ENCODE measurements at regions not wholly inside any gene's neighbourhood (a gene's known extent, or its start where the extent isn't known, plus 50 kb on each side); places are given as distances from the start of the nearest gene placed in this dataset.
A peak's percentile ranks its signal among the peaks of the same experiment; 100 is the strongest.

- DNase-seq (ENCODE audit: low read depth in 2 of 2, low spot score in 1 of 2) = no peak
Observed at GRCh38 chr6:17047889-17048288, 54.0 kb upstream of the STMND1 start.

- DNase-seq (ENCODE audit: low read depth in 2 of 2, low spot score in 1 of 2) = no peak
Observed at GRCh38 chr6:17045581-17046322, 56.1 kb upstream of the STMND1 start.

DNA sequence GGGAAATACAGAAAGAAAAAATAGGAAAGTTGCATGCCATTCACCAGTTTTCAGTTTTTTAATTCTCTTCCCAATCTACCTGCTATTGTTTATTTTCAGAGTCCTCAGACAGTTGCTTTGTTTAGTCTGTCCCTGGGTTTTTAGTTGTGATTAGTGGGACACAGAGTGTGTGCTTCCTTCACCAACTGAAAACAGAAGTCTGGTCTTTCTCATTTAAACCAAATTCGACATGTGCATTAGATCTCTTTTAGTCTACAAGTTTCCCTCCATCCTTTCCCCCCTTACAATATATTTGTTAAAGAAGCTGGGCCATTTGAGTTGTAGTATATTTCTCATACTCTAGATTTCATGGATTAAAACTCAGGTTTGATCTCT, 58.7 kb upstream of the STMND1 start:
- DNase-seq (ENCODE audit: low read depth in 2 of 2, low spot score in 1 of 2) = no peak

DNA sequence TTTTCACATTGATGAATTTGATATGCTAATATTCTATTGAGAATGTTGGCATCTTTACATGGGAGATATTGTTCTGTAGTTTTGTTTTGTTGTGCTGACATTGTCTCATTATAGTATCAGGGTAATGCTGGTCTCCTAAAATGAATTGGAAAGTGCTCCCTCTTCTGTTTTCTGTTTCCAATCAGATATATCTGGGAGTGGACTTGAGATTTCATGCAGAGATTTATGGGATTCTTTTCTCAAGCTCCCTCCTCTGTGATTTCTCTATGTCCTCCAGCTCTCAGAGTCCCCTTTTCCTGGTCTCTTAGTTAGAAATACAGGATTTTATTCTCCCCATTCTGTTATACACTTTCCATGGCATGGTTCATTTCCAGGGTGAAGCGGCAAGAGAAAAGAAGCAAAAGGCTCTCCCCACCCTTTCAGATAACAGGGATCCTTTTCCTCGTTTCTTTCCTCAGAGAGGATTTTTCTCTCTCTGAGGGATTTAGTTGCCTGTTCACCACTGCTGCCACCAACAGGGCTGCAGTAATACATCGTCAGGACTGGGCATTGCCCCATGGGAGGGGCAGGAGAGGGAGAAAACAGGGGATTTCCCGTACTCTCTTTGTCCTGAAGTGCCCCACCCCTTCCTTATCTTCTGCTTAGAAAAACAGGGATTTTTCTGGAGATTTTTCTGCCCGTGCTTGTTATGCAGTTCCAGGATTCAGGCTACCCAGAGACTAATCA, 59.3 kb upstream of the STMND1 start:
- DNase-seq (ENCODE audit: low read depth in 2 of 2, low spot score in 1 of 2) = no peak

GRCh38 chr6:17039266-17039665, 62.6 kb upstream of the STMND1 start:
- DNase-seq (ENCODE audit: low read depth in 2 of 2, low spot score in 1 of 2) = no peak

DNA sequence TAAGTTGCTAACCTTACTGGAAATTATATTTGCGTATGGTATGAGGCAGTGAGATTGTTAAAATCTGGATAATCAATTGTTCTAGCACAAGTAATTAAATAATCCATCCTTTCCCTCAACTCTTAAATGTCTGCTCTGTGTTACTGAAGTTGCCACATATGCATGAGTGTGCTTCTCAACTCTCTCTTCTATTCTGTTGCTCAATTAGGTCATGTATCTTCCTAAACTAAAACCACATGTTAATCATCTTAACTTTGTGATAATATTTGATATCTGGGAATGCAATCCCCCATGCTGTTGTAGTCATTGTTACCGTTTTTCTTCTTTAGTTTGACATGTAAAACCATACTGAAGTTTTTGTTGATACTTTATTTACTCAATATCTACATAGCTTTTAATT, 63.5 kb upstream of the STMND1 start:
- DNase-seq (ENCODE audit: low read depth in 2 of 2, low spot score in 1 of 2) = no peak

DNA sequence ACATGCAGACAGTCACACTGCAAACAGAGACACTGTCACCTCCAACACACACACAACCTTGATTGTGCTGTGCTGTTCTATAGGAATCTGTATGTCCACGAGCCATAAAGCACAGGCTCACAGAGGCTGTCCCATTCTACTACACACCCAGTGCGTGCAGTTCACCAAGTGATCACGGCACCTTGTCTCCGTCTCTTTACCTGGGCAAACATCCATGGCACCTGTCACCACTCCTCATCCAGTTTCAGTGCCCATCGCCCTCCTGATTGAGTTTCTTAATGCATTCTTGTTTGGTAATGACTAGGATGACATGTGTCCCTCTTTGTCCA, 65.8 kb upstream of the STMND1 start:
- DNase-seq (ENCODE audit: low read depth in 2 of 2, low spot score in 1 of 2) = no peak

DNA sequence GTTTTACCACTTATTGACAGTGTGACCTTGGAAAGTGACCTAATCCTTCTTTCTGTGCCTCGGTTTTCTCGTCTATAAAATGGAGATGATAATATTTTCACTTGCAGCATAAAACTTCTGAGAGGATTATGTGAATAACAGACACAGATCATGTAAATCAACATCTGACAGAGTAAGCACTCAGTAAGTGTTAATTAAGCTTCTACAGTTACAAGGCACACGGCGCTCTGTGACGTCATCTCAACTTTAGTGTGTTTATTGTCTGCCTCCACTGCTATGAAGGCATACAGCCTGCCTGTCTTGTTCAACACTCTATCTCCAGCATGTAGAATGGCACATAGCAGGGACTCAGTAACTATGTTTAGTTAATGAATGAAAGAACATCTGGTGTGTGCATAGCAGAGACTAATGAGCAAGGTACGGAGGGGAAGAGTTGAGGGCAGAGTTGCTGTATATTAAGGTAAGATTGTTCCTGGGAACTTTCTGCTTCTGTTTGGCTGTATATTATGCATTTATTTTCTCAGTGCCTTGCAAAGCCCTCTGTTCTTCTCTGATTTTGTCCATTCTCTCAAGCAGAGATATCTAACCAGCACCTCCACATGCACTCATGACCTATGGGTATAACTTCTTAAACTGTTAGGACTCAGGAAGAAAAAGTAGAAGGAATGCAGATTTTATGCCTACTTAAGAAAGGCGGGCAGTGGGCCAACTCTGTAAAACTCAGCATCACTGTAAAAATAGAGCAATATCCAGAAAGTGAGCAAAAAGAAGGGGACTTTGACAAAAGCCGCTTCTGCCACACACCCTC, 66.4 kb upstream of the STMND1 start:
- no peak for DNase-seq (ENCODE audit: low read depth in 2 of 2, low spot score in 1 of 2)

- DNase-seq (ENCODE audit: low read depth in 2 of 2, low spot score in 1 of 2) = no peak
Observed at GRCh38 chr6:17033746-17034145, 68.1 kb upstream of the STMND1 start.

DNA sequence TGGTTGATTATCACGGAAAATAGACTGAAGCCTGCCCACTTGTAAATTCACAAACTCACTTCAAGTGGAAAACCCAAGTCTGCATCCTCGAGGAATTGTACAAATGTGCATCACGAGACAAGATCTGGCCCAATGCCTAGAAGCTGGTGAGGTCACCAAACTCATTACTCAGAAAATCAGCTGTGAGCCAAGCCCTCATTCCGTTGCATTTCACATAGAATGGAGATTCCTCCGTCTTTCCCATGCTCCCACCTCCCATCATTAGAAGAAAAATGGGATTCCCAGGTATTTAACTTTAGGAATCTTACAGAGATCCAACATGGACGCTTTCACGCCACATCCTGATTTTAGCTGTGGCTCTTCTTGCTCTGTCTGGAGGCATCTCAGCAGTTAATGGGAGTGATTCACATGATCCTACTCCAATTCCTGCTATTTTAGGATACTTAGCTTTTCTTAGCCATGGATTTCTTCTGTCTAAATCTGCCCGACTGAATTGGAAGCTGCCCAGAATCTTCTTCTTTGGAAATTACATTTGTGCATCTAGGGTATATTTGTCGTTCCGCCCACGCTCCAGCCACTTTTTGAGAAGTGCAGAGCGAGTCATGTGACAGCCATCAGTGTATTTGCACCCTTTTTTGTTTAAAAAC, 68.7 kb upstream of the STMND1 start:
- DNase-seq (ENCODE audit: low read depth in 2 of 2, low spot score in 1 of 2) = no peak

DNA sequence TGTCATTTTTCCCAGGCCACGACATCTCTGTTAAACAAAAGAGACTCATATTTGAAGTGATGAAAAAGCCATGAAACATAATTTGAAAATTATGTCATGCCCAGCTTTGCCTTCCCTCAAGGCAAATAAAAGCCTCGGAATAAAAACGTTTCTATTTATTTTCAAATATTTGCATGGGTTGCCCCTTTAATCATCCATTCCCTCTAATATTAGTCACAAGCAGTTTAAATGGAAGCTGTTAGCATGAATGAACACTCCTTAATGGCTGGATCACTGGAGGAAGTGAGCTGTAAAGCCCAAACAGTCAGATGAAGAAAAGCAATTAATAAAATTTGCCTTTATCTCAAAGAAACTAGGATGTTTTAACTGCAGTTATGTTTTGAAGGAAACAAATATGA, 69.3 kb upstream of the STMND1 start:
- DNase-seq (ENCODE audit: low read depth in 2 of 2, low spot score in 1 of 2) = no peak

- no peak for DNase-seq (ENCODE audit: low read depth in 2 of 2, low spot score in 1 of 2)
Observed at GRCh38 chr6:17031961-17032360, 69.9 kb upstream of the STMND1 start.

DNA sequence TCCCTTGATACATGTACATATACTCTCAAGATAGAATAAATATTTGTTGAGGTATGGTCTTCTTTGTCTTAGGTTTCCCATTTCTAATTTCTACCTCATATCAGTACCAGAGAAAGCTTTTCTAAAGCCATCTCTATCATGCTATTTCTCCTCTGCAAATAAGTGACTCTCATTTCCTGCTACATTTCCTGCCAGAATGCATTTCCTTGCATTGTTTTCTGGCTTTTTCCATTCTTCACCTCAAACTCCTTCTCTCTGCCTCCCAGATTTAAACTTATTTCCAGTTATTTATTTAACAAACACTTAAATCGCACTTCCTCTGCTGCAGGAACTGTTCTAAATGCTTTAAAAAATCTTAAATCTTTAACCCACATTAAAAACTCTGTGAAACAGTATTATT, 74.4 kb upstream of the STMND1 start:
- DNase-seq (ENCODE audit: low read depth in 2 of 2, low spot score in 1 of 2) = no peak

DNA sequence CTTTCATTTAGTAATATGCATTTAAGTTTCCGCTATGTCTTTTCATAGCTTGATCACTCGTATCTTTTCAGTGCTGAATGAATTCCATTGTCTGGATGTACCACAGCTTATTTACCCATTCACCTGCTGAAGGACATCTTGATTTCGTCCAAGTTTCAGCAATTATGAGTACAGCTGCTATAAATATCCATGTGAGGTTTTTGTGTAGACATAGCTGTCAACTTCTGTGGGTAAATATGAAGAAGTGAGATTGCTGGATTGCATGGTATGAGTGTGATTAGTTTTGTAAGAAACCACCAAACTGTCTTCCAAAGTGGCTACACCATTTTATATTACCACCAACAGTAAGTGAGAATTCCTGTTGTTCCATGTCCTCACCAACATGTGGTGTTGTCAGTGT, 79.2 kb upstream of the STMND1 start:
- DNase-seq (ENCODE audit: low read depth in 2 of 2, low spot score in 1 of 2) = no peak

- no peak for DNase-seq (ENCODE audit: low read depth in 2 of 2, low spot score in 1 of 2)
Observed at GRCh38 chr6:17021539-17021889, 80.3 kb upstream of the STMND1 start.

DNA sequence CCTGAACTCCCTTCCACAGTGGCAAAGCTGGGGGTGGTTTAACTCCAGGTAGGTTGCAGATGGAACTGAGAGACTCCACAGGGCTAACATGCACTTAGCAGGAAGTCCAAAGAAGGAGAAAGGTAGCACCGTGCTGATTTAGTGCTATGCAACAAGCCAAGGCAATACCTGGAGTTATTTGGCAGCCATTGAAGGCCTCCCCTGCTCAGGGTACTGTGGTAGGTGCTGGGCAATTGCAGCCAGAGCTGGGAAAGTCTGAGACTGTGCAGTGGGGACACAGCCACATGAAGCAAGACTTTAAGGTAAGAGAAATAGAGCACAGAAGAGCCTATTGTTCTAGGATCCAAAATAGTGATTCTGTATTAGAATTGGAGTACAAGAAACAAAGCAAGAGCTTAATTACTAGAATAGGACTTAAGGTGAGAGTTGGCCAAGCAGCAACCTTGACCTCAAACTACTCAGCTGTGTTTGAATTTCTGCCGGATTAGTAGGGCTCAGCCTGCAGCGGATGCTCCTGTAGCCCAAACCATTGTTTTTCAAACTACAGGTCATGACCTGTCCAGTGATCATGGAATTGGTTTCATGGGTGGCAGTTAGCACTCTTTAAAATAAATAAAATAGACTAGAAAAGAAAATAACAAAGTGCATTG, 80.8 kb upstream of the STMND1 start:
- DNase-seq (ENCODE audit: low read depth in 2 of 2, low spot score in 1 of 2) = no peak

GRCh38 chr6:17018425-17018824, 83.4 kb upstream of the STMND1 start:
- DNase-seq (ENCODE audit: low read depth in 2 of 2, low spot score in 1 of 2) = no peak

DNA sequence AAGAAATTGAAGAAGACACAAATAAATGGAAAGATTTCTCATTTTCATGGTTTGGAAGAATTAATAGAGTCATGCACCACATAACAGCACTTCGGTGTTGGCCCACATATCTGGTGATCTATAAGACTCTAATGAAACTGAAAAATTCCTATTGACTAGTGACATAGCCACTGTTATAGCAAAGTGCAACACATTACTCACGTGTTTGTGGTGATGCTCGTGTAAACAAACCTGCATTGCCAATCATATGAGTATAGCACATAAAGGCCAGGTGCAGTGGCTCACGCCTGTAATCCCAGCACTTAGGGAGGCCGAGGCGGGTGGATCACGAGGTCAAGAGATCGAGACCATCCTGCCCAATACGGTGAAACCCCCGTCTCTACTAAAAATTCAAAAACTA, 84.4 kb upstream of the STMND1 start:
- no peak for DNase-seq (ENCODE audit: low read depth in 2 of 2, low spot score in 1 of 2)

GRCh38 chr6:17015551-17016381, 86.1 kb upstream of the STMND1 start:
- peak; percentile 2 to 15 for DNase-seq (ENCODE audit: low read depth in 2 of 2, low spot score in 1 of 2)

GRCh38 chr6:17015144-17015543, 86.7 kb upstream of the STMND1 start:
- DNase-seq (ENCODE audit: low read depth in 2 of 2, low spot score in 1 of 2) = no peak
